Loucy (cell line): ENCODE measurements at regions not wholly inside any gene's neighbourhood (a gene's known extent, or its start where the extent isn't known, plus 50 kb on each side); places are given as distances from the start of the nearest gene placed in this dataset.

Source experiments
- H2AFZ ChIP-seq: fragments of 200-600 bp; sonication (generic); 2 replicates; pipeline ENCODE4 v1.6.0; 2016; ENCODE audit warnings: antibody characterized with exemption, mild to moderate bottlenecking, low read length, moderate library complexity
- H3F3A ChIP-seq: fragments of 200-600 bp; 2 replicates; pipeline ENCODE4 v1.6.0; 2016; ENCODE audit warnings: antibody characterized with exemption, low read depth, mild to moderate bottlenecking
- H3K27me3 ChIP-seq: fragments of 200-600 bp; sonication (generic); 2 replicates; pipeline ENCODE4 v1.6.1; 2014; ENCODE audit warnings: low read length, mild to moderate bottlenecking; ENCODE audit not compliant: insufficient read depth, poor library complexity, severe bottlenecking
- H3K36me3 ChIP-seq: fragments of 200-600 bp; sonication (generic); 2 replicates; pipeline ENCODE4 v1.6.1; 2016; ENCODE audit warnings: low read length; ENCODE audit not compliant: insufficient read depth
- H3K4me1 ChIP-seq: fragments of 200-600 bp; sonication (generic); 2 replicates; pipeline ENCODE4 v1.5.1; 2014; ENCODE audit warnings: low read length, mild to moderate bottlenecking; ENCODE audit not compliant: insufficient read depth, poor library complexity, severe bottlenecking
- H3K4me2 ChIP-seq: fragments of 200-600 bp; sonication (generic); 2 replicates; pipeline ENCODE4 v1.6.0; 2014; ENCODE audit warnings: antibody characterized with exemption, low read length, low read depth, mild to moderate bottlenecking; ENCODE audit not compliant: poor library complexity, severe bottlenecking
- H3K4me3 ChIP-seq: fragments of 200-600 bp; sonication (generic); 2 replicates; pipeline ENCODE4 v1.5.1; 2014; ENCODE audit warnings: low read length, mild to moderate bottlenecking, mixed read lengths; ENCODE audit not compliant: poor library complexity, severe bottlenecking
- H3K79me2 ChIP-seq: fragments of 200-600 bp; sonication (generic); 2 replicates; pipeline ENCODE4 v1.6.1; 2014; ENCODE audit warnings: low read length; ENCODE audit not compliant: insufficient read depth
- H3K9ac ChIP-seq: fragments of 200-600 bp; sonication (generic); 2 replicates; pipeline ENCODE4 v1.6.0; 2014; ENCODE audit warnings: mild to moderate bottlenecking, low read depth, low read length, moderate library complexity; ENCODE audit not compliant: poor library complexity, severe bottlenecking
- H3K9me2 ChIP-seq: fragments of 200-600 bp; sonication (generic); replicated peaks from 2 replicates; pipeline ENCODE4 v1.6.1; 2016; ENCODE audit warnings: low read depth, low read length, mixed read lengths
- H3K9me3 ChIP-seq: fragments of 200-600 bp; sonication (generic); 2 replicates; pipeline ENCODE4 v1.6.1; 2014; ENCODE audit warnings: mild to moderate bottlenecking, antibody characterized with exemption, low read length, low read depth; ENCODE audit not compliant: insufficient read depth
- H4K20me1 ChIP-seq: fragments of 200-600 bp; sonication (generic); 2 replicates; pipeline ENCODE4 v1.6.0; 2014; ENCODE audit warnings: antibody characterized with exemption, low read length, mild to moderate bottlenecking; ENCODE audit not compliant: insufficient read depth, poor library complexity, severe bottlenecking
- EZH2phosphoT487 ChIP-seq: fragments of 200-600 bp; IDR thresholded peaks from 2 replicates; pipeline ENCODE4 v1.6.1; 2018; ENCODE audit warnings: antibody characterized with exemption, mild to moderate bottlenecking, moderate library complexity, borderline replicate concordance
- TF ChIP-seq, protein P1 (sequence below): fragments of 200-600 bp; sonication (generic); conservative IDR thresholded peaks from 2 replicates; pipeline ENCODE4 v1.5.1; 2014; ENCODE audit warnings: mild to moderate bottlenecking, antibody characterized with exemption, low read length

DNA sequence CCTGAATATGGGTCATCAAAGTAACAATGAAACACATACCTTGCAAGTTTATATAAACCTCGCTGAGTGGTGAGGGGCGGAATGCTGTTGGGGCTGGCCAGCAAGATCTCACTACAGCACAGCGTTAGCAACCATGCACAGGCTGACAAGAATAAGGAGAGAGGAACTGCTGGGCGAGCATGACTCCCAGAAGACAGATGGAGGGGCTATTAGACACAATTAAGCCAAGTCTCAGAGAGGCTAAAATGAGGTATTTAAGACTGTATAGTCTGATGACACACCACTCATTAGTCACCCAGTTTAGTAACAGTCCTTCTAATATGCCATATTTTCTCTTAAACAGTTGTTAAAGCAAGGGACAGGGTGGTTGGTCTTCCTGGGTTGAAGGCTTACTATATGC lies 340.2 kb upstream of the NR5A2 start:
- no peak overlapping the region for H3K4me3 ChIP-seq
- no peak overlapping the region for H3K9ac ChIP-seq
- no peaks in the 10 kb centered on the region for H3K27me3 ChIP-seq
- no peaks in the 10 kb centered on the region for H3K36me3 ChIP-seq
- H3K4me2 ChIP-seq: no peak overlapping the region
- 0 out of 2 replicates have a peak, but pooled peaks cover 3% of the 10 kb centered on the region for H3F3A ChIP-seq
- peaks cover 38% of the 10 kb centered on the region for H3K4me1 ChIP-seq
- no peak for TF ChIP-seq EZH2phosphoT487
- TF ChIP-seq, protein P1, sequence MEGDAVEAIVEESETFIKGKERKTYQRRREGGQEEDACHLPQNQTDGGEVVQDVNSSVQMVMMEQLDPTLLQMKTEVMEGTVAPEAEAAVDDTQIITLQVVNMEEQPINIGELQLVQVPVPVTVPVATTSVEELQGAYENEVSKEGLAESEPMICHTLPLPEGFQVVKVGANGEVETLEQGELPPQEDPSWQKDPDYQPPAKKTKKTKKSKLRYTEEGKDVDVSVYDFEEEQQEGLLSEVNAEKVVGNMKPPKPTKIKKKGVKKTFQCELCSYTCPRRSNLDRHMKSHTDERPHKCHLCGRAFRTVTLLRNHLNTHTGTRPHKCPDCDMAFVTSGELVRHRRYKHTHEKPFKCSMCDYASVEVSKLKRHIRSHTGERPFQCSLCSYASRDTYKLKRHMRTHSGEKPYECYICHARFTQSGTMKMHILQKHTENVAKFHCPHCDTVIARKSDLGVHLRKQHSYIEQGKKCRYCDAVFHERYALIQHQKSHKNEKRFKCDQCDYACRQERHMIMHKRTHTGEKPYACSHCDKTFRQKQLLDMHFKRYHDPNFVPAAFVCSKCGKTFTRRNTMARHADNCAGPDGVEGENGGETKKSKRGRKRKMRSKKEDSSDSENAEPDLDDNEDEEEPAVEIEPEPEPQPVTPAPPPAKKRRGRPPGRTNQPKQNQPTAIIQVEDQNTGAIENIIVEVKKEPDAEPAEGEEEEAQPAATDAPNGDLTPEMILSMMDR: no peak
- H3K9me3 ChIP-seq: no peaks in the 10 kb centered on the region
- no peaks in the 10 kb centered on the region for H3K79me2 ChIP-seq
- 0 out of 2 replicates have a peak overlapping the region, but pooled peaks have one; percentile 27 for H2AFZ ChIP-seq
- H3K9me2 ChIP-seq: no peaks in the 10 kb centered on the region
- H4K20me1 ChIP-seq: no peaks in the 10 kb centered on the region

- Histone ChIP-seq H3K4me2 (no peak overlapping the region), H3K4me3 (no peak overlapping the region), H3K36me3 (no peaks in the 10 kb centered on the region), H3K27me3 (no peaks in the 10 kb centered on the region), H3K4me1 (peaks cover 41% of the 10 kb centered on the region), H3K79me2 (no peaks in the 10 kb centered on the region), H3K9ac (no peak overlapping the region), H3K9me3 (no peaks in the 10 kb centered on the region), H3K9me2 (no peaks in the 10 kb centered on the region), H2AFZ (no peak overlapping the region; the same call in 1 of the 2 replicates), H4K20me1 (no peaks in the 10 kb centered on the region), H3F3A (0 out of 2 replicates have a peak, but pooled peaks cover 3% of the 10 kb centered on the region)
- TF ChIP-seq EZH2phosphoT487: no peak
- TF ChIP-seq, protein P1: no peak
Observed at GRCh38 chr1:199688133-199688676, 339.3 kb upstream of the NR5A2 start.

GRCh38 chr1:199688774-199689173 lies 338.7 kb upstream of the NR5A2 start:
- Histone ChIP-seq H3K27me3 (no peaks in the 10 kb centered on the region), H2AFZ (no peak overlapping the region), H3K4me2 (no peak overlapping the region), H4K20me1 (no peaks in the 10 kb centered on the region), H3K36me3 (no peaks in the 10 kb centered on the region), H3K9me3 (no peaks in the 10 kb centered on the region), H3K79me2 (no peaks in the 10 kb centered on the region), H3K4me3 (no peak overlapping the region), H3F3A (no peaks in the 10 kb centered on the region), H3K9me2 (no peaks in the 10 kb centered on the region), H3K9ac (no peak overlapping the region), H3K4me1 (peaks cover 41% of the 10 kb centered on the region)
- TF ChIP-seq EZH2phosphoT487: no peak
- TF ChIP-seq, protein P1: no peak
